ENCODE measurements at regions not wholly inside any gene's neighbourhood (a gene's known extent, or its start where the extent isn't known, plus 50 kb on each side); places are given as distances from the start of the nearest gene placed in this dataset.

- TF ChIP-seq CTCF (conservative IDR thresholded peaks at IDR 0.05; ENCODE audit: low read depth, low read length) = no peak
- no peak for TF ChIP-seq EZH2 (IDR thresholded peaks at IDR 0.05; ENCODE audit: borderline replicate concordance, low read depth, low read length, poor library complexity, severe bottlenecking)
Observed at GRCh38 chr5:56659971-56660370, 155.4 kb upstream of the MAP3K1 start.
